ENCODE measurements at regions not wholly inside any gene's neighbourhood (a gene's known extent, or its start where the extent isn't known, plus 50 kb on each side); places are given as distances from the start of the nearest gene placed in this dataset.

- TF ChIP-seq TAF1 (IDR thresholded peaks at IDR 0.05; ENCODE audit: borderline replicate concordance, low read depth, low read length) (no peak), POLR2AphosphoS5 (IDR thresholded peaks at IDR 0.05; ENCODE audit: low read depth, low read length) (no peak)
Observed at GRCh38 chr11:92915551-92915950, 53.9 kb upstream of the MTNR1B start.
